DOHH2 (cell line): ENCODE measurements at regions not wholly inside any gene's neighbourhood (a gene's known extent, or its start where the extent isn't known, plus 50 kb on each side); places are given as distances from the start of the nearest gene placed in this dataset.

Experiments
- H3F3A ChIP-seq: fragments of 200-600 bp; sonication (generic), shearing (Covaris generic); 2 replicates; pipeline ENCODE4 v1.6.0; 2016; ENCODE audit warnings: antibody characterized with exemption, mild to moderate bottlenecking; ENCODE audit not compliant: control insufficient read depth, insufficient read depth
- H3K27ac ChIP-seq: fragments of 200-600 bp; sonication (generic); 2 replicates; pipeline ENCODE4 v1.5.1; 2014; ENCODE audit warnings: low read depth, mild to moderate bottlenecking, low read length, moderate library complexity
- H3K27me3 ChIP-seq: fragments of 200-600 bp; sonication (generic); 2 replicates; pipeline ENCODE4 v1.6.1; 2014; ENCODE audit warnings: mild to moderate bottlenecking, low read length, mixed read lengths; ENCODE audit not compliant: control insufficient read depth
- H3K36me3 ChIP-seq: fragments of 200-600 bp; sonication (generic); 2 replicates; pipeline ENCODE4 v1.6.1; 2014; ENCODE audit warnings: mild to moderate bottlenecking, low read length, moderate library complexity, mixed read lengths; ENCODE audit not compliant: control insufficient read depth
- H3K4me1 ChIP-seq: fragments of 200-600 bp; sonication (generic); 2 replicates; pipeline ENCODE4 v1.6.1; 2014; ENCODE audit warnings: mild to moderate bottlenecking, low read length, mixed read lengths; ENCODE audit not compliant: control insufficient read depth
- H3K4me2 ChIP-seq: fragments of 200-600 bp; sonication (generic); 2 replicates; pipeline ENCODE4 v1.6.0; 2014; ENCODE audit warnings: mild to moderate bottlenecking, low read length, moderate library complexity
- H3K4me3 ChIP-seq: fragments of 200-600 bp; sonication (generic); 2 replicates; pipeline ENCODE4 v1.5.1; 2014; ENCODE audit warnings: mild to moderate bottlenecking, low read length, mixed read lengths
- H3K79me2 ChIP-seq: fragments of 200-600 bp; sonication (generic); 2 replicates; pipeline ENCODE4 v1.6.1; 2014; ENCODE audit warnings: mild to moderate bottlenecking, low read length, mixed read lengths; ENCODE audit not compliant: control insufficient read depth
- H3K9me2 ChIP-seq: fragments of 200-600 bp; sonication (generic); replicated peaks from 2 replicates; pipeline ENCODE4 v1.6.1; 2014; ENCODE audit warnings: mild to moderate bottlenecking, low read length, mixed read lengths; ENCODE audit not compliant: control insufficient read depth
- H3K9me3 ChIP-seq: fragments of 200-600 bp; sonication (generic); 2 replicates; pipeline ENCODE4 v1.6.1; 2014; ENCODE audit warnings: antibody characterized with exemption, low read length, mixed read lengths; ENCODE audit not compliant: control insufficient read depth, insufficient read depth
- H4K20me1 ChIP-seq: fragments of 200-600 bp; sonication (generic); 2 replicates; pipeline ENCODE4 v1.6.0; 2014; ENCODE audit warnings: low read depth, mild to moderate bottlenecking, antibody characterized with exemption, low read length, moderate library complexity; ENCODE audit not compliant: control insufficient read depth, insufficient read depth
- EZH2phosphoT487 ChIP-seq: fragments of 200-600 bp; sonication (generic); IDR thresholded peaks from 2 replicates; pipeline ENCODE4 v1.6.1; 2017; ENCODE audit warnings: borderline replicate concordance, mild to moderate bottlenecking, antibody characterized with exemption, low read length, moderate library complexity, mixed read lengths
- TF ChIP-seq, protein P1 (sequence below): fragments of 200-600 bp; sonication (generic); IDR thresholded peaks from one replicate; pipeline ENCODE4 v1.5.1; 2014; ENCODE audit warnings: antibody characterized with exemption, mild to moderate bottlenecking, low read depth, low read length; ENCODE audit not compliant: poor library complexity, severe bottlenecking

DNA sequence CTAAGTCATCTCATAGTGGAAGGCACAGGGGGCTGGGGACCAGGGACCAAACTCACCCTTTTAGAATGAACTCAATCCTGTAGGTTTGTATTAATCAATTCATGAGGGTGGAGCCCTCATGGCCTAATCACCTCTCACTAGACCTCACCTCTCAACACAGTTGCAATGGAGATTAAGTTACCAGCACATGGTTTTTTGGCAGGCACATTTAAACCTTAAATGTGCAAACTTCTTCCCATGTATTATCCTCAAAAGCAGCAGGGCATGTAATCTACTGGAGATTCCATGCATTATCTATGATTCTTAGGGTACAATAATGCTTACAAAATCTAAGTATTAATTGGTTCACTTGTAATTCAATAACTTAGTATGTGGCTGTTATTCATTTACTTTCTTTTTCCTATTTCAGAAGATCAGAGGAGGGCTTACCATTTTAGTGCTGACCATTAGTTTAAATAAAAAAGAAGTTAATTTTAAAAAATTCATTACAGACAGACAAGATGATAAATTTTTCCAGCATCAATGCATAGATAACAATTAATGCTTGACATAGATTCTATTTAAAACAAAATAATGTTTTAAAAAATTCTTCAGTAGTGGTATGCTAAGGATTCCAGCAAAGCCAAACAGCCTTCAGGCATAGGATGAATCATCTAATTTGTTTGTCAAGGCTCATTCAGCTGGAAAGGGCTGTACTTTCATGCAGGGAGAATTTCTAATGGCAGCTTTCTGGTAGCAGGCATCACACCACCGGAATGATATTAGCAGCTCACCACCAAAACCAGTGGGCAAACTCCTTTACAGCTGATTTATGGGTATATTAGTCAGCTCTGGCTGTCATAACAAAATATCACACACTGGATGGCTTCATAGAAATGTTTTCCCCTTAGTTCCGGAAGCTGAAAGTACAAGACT lies 124.6 kb upstream of the ZNF648 start:
- no peaks in the 10 kb centered on the region for H4K20me1 ChIP-seq
- no peaks in the 10 kb centered on the region for H3K79me2 ChIP-seq
- H3K9me2 ChIP-seq: no peaks in the 10 kb centered on the region
- H3K4me2 ChIP-seq: no peak overlapping the region
- H3K36me3 ChIP-seq: no peaks in the 10 kb centered on the region
- H3F3A ChIP-seq: no peaks in the 10 kb centered on the region
- no peaks in the 10 kb centered on the region for H3K4me1 ChIP-seq
- TF ChIP-seq, protein P1, sequence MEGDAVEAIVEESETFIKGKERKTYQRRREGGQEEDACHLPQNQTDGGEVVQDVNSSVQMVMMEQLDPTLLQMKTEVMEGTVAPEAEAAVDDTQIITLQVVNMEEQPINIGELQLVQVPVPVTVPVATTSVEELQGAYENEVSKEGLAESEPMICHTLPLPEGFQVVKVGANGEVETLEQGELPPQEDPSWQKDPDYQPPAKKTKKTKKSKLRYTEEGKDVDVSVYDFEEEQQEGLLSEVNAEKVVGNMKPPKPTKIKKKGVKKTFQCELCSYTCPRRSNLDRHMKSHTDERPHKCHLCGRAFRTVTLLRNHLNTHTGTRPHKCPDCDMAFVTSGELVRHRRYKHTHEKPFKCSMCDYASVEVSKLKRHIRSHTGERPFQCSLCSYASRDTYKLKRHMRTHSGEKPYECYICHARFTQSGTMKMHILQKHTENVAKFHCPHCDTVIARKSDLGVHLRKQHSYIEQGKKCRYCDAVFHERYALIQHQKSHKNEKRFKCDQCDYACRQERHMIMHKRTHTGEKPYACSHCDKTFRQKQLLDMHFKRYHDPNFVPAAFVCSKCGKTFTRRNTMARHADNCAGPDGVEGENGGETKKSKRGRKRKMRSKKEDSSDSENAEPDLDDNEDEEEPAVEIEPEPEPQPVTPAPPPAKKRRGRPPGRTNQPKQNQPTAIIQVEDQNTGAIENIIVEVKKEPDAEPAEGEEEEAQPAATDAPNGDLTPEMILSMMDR: no peak
- TF ChIP-seq EZH2phosphoT487: no peak
- H3K4me3 ChIP-seq: no peak overlapping the region
- H3K27me3 ChIP-seq: no peaks in the 10 kb centered on the region
- no peaks in the 10 kb centered on the region for H3K9me3 ChIP-seq
- no peak overlapping the region for H3K27ac ChIP-seq

DNA sequence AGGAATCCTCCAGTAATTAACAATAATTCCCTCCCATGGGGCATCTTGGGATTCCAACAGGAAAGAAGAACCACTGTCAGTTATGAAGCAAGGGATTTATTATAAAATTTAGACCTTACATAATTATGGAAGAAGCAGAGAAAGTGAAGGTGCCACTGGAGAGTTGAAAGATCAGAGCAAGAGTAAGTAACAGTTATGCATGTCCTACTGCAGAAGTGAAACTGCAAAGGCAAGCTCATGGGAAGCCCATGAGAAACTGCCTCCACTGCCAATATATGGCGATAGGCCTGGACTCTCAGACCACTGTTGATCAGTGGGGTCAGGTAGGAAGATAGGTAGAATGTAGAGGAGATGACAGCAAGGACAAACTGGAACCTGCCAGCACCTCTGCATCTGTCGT lies 123.6 kb upstream of the ZNF648 start:
- TF ChIP-seq, protein P1: no peak
- TF ChIP-seq EZH2phosphoT487: no peak
- Histone ChIP-seq H3K9me2 (no peaks in the 10 kb centered on the region), H3K4me2 (no peak overlapping the region), H3K79me2 (no peaks in the 10 kb centered on the region), H3K27ac (no peak overlapping the region), H4K20me1 (no peaks in the 10 kb centered on the region), H3K4me1 (no peaks in the 10 kb centered on the region), H3F3A (no peaks in the 10 kb centered on the region), H3K27me3 (no peaks in the 10 kb centered on the region), H3K4me3 (no peak overlapping the region), H3K36me3 (no peaks in the 10 kb centered on the region), H3K9me3 (no peaks in the 10 kb centered on the region)

DNA sequence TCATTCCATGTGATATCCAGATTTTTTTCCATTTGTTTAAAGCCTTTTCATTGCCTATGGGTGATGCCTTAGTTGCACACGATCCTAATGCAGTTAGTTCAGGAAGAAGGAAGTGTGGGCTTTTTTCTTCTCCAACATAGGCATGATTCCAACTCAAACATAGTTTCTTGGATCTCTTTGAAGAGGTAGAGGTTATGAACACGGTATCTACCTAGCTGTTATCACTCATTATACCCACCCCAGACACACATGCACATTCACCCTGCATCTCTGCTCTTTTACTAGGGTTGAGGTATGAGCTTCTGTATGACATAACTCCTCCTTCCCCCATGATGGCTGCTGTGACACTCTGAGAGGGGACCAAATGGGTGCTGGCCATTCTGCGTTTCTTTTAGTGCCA lies 122.1 kb upstream of the ZNF648 start:
- no peaks in the 10 kb centered on the region for H3F3A ChIP-seq
- no peaks in the 10 kb centered on the region for H3K36me3 ChIP-seq
- no peaks in the 10 kb centered on the region for H3K79me2 ChIP-seq
- no peak overlapping the region for H3K4me2 ChIP-seq
- H3K9me3 ChIP-seq: no peaks in the 10 kb centered on the region
- no peaks in the 10 kb centered on the region for H4K20me1 ChIP-seq
- H3K4me1 ChIP-seq: no peaks in the 10 kb centered on the region
- no peaks in the 10 kb centered on the region for H3K9me2 ChIP-seq
- no peak overlapping the region for H3K27ac ChIP-seq
- no peak for TF ChIP-seq EZH2phosphoT487
- TF ChIP-seq, protein P1: no peak
- no peaks in the 10 kb centered on the region for H3K27me3 ChIP-seq
- no peak overlapping the region for H3K4me3 ChIP-seq
